ENCODE measurements at regions not wholly inside any gene's neighbourhood (a gene's known extent, or its start where the extent isn't known, plus 50 kb on each side); places are given as distances from the start of the nearest gene placed in this dataset.

GRCh38 chrX:10083809-10084208, 73.0 kb upstream of the CLCN4 start:
- Histone ChIP-seq H3K4me1 (peaks cover 0 to 5% (median 3%) of the 10 kb centered on the region in 4 donors), H3K27me3 (no peaks in the 10 kb centered on the region), H3K4me3 (no peak overlapping the region), H3K27ac (peak overlapping the region; percentile 57 to 73 (median 71)), H3K36me3 (no peaks in the 10 kb centered on the region), H3K9me3 (no peaks in the 10 kb centered on the region)
- intact Hi-C loops (cut with DNase I), result no loop called here
- ATAC-seq, result no peak
- no peak for DNase-seq
- WGBS (ENCODE audit: insufficient coverage, low coverage, low lambda C conversion rate, missing lambda C conversion rate), result 24% methylated on average over 2 of the region's 2 CpGs
- TF ChIP-seq, protein P1, sequence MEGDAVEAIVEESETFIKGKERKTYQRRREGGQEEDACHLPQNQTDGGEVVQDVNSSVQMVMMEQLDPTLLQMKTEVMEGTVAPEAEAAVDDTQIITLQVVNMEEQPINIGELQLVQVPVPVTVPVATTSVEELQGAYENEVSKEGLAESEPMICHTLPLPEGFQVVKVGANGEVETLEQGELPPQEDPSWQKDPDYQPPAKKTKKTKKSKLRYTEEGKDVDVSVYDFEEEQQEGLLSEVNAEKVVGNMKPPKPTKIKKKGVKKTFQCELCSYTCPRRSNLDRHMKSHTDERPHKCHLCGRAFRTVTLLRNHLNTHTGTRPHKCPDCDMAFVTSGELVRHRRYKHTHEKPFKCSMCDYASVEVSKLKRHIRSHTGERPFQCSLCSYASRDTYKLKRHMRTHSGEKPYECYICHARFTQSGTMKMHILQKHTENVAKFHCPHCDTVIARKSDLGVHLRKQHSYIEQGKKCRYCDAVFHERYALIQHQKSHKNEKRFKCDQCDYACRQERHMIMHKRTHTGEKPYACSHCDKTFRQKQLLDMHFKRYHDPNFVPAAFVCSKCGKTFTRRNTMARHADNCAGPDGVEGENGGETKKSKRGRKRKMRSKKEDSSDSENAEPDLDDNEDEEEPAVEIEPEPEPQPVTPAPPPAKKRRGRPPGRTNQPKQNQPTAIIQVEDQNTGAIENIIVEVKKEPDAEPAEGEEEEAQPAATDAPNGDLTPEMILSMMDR (IDR thresholded peaks at IDR 0.05), result no peak
- no peak for TF ChIP-seq POLR2A (IDR thresholded peaks at IDR 0.05)

DNA sequence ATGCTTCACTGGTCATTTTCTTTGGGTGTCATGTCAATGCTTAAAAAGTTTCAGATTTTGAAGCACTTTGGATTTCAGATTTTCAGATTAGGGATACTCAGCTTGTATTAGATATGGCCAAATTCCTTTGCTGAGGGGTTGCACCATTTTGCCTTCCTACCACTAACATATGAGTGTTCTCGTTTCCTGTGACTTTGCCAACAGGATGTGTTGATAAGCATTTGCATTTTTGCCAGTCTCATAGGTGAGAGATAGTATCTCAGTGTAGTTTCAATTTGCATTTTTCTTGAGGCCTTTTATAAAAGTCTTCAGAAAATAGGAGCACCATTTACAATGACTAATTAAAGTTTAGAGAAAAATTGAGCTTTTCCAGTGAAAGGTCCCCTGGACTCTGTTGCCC, 71.6 kb upstream of the CLCN4 start:
- H3K27ac ChIP-seq, result no peak overlapping the region
- peaks cover 0 to 3% (median 0%) of the 10 kb centered on the region in 4 donors for H3K4me1 ChIP-seq
- WGBS (ENCODE audit: insufficient coverage, low coverage, low lambda C conversion rate, missing lambda C conversion rate), result 22% methylated on average over 1 of the region's 1 CpG
- no peak for TF ChIP-seq POLR2A (IDR thresholded peaks at IDR 0.05)
- TF ChIP-seq, protein P1 (IDR thresholded peaks at IDR 0.05), result no peak
- no peaks in the 10 kb centered on the region for H3K9me3 ChIP-seq
- intact Hi-C loops (cut with DNase I), result no loop called here
- H3K36me3 ChIP-seq, result no peaks in the 10 kb centered on the region
- no peak overlapping the region for H3K4me3 ChIP-seq
- H3K27me3 ChIP-seq, result no peaks in the 10 kb centered on the region
- DNase-seq (no peak), ATAC-seq (no peak)

- H3K27me3 ChIP-seq, result no peaks in the 10 kb centered on the region
- ATAC-seq (no peak), DNase-seq (no peak)
- intact Hi-C loops (cut with DNase I), result no loop called here
- no peak for TF ChIP-seq POLR2A (IDR thresholded peaks at IDR 0.05)
- TF ChIP-seq, protein P1 (IDR thresholded peaks at IDR 0.05), result no peak
- H3K27ac ChIP-seq, result no peak overlapping the region
- H3K9me3 ChIP-seq, result no peaks in the 10 kb centered on the region
- no peak overlapping the region for H3K4me3 ChIP-seq
- WGBS (ENCODE audit: insufficient coverage, low coverage, low lambda C conversion rate, missing lambda C conversion rate), result 72% methylated on average over 6 of the region's 8 CpGs
- H3K4me1 ChIP-seq, result peaks cover 0 to 3% (median 0%) of the 10 kb centered on the region in 4 donors
- H3K36me3 ChIP-seq, result peaks cover 0 to 6% (median 0%) of the 10 kb centered on the region in 4 donors
Observed at GRCh38 chrX:10086676-10087075, 70.1 kb upstream of the CLCN4 start.

DNA sequence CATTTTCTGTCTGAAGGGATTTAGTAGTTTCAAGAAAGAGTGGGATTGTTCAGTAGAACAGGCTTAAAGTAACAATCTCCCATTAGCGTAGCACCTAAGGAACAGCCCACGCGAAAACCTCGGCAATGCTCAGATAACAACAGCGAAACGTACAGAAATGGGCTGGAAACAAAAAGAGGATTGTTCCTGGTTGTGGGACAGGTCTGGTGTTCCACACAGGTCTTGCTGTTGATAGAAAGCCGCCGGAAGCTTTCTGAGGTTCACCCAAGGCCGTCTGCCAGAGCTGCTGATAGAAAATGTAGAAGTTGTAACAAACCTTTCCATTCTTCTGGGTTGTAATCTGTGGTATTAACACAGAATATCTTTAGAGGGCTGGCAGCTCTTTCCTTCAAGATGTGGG, 69.4 kb upstream of the CLCN4 start:
- TF ChIP-seq, protein P1 (IDR thresholded peaks at IDR 0.05), result no peak
- TF ChIP-seq POLR2A (IDR thresholded peaks at IDR 0.05), result no peak
- Histone ChIP-seq H3K9me3 (no peaks in the 10 kb centered on the region), H3K27ac (no peak overlapping the region), H3K36me3 (peaks cover 0 to 6% (median 0%) of the 10 kb centered on the region in 4 donors), H3K4me1 (peaks cover 0 to 3% (median 0%) of the 10 kb centered on the region in 4 donors), H3K4me3 (no peak overlapping the region), H3K27me3 (no peaks in the 10 kb centered on the region)
- WGBS (ENCODE audit: insufficient coverage, low coverage, low lambda C conversion rate, missing lambda C conversion rate), result 82% methylated on average over 9 of the region's 9 CpGs
- DNase-seq (no peak), ATAC-seq (no peak)
- intact Hi-C loops (cut with DNase I), result no loop called here

DNA sequence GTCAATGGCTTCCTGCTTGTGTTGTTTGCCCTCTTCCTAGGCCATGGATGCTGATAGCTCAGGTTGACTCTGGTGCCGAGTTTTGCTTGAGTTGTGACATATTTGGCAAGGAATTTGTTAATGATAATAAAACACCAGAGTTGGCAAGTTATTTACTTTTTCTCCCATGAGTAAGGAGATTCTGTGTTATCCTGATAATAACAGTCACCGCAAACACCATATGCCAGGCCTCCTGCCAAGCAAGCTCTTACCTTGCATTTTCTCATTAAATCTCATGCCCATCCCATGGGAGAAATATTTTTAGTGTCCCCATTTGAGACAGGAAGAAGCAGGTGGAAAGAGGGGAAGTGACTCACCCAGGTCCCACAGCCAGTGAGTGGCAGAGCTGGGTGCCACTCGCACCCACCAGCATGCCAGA, 67.4 kb upstream of the CLCN4 start:
- Histone ChIP-seq H3K36me3 (peaks cover 0 to 6% (median 0%) of the 10 kb centered on the region in 4 donors), H3K4me1 (no peaks in the 10 kb centered on the region), H3K4me3 (no peak overlapping the region), H3K9me3 (no peaks in the 10 kb centered on the region), H3K27me3 (no peaks in the 10 kb centered on the region), H3K27ac (no peak overlapping the region)
- no peak for DNase-seq
- no peak for TF ChIP-seq POLR2A (IDR thresholded peaks at IDR 0.05)
- TF ChIP-seq, protein P1 (IDR thresholded peaks at IDR 0.05), result no peak
- intact Hi-C loops (cut with DNase I), result no loop called here
- 42% methylated on average over 3 of the region's 3 CpGs for WGBS (ENCODE audit: insufficient coverage, low coverage, low lambda C conversion rate, missing lambda C conversion rate)
- peak in 1 of 4 donors; percentile 80 for ATAC-seq
